ENCODE measurements at regions not wholly inside any gene's neighbourhood (a gene's known extent, or its start where the extent isn't known, plus 50 kb on each side); places are given as distances from the start of the nearest gene placed in this dataset.

DNA sequence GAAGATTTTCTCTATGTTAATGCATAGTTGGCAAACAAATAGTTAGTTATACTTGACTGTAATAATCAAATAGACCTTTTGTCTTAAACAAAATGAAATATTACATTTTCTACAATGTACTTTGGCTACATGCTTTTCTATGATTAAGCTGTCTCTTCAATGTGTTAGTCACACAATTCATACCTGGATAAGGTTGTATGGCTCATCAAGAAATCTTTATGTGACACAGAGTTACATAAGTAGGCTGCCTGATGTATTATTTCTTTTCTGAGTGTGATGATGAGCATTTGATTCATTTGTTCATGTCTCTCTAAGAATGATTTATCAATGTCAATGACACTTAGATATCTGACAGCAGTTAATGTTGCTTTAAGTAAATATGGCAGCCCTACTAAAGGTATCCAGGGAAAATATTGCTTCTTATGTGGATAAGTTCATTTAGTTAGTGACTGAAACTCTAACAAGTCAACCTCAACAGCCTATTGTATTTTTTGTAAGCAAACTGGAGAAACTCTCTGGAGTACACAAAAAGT, 157.4 kb upstream of the SOX2 start:
- CTCF ChIA-PET, result no interaction called here

GRCh38 chr3:181549266-181549665, 162.5 kb upstream of the SOX2 start:
- TF ChIP-seq GLI2 (tag by site-specific recombination; IDR thresholded peaks at IDR 0.05; ENCODE audit: borderline replicate concordance, low read depth) (no peak), ZNF112 (tag by site-specific recombination; IDR thresholded peaks at IDR 0.05) (no peak)
- TF ChIP-seq, protein P1, sequence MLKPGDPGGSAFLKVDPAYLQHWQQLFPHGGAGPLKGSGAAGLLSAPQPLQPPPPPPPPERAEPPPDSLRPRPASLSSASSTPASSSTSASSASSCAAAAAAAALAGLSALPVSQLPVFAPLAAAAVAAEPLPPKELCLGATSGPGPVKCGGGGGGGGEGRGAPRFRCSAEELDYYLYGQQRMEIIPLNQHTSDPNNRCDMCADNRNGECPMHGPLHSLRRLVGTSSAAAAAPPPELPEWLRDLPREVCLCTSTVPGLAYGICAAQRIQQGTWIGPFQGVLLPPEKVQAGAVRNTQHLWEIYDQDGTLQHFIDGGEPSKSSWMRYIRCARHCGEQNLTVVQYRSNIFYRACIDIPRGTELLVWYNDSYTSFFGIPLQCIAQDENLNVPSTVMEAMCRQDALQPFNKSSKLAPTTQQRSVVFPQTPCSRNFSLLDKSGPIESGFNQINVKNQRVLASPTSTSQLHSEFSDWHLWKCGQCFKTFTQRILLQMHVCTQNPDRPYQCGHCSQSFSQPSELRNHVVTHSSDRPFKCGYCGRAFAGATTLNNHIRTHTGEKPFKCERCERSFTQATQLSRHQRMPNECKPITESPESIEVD (tag by site-specific recombination; IDR thresholded peaks at IDR 0.05), result no peak
- Histone ChIP-seq H3K9me3 (ENCODE audit: control insufficient read depth, insufficient read depth, low read depth, low read length) (no peaks in the 10 kb centered on the region), H3K4me3 (ENCODE audit: low read depth, low read length) (no peak overlapping the region), H3K4me1 (ENCODE audit: control insufficient read depth, insufficient read depth, low read length) (no peaks in the 10 kb centered on the region), H3K27ac (ENCODE audit: extremely low read depth, low read depth, low read length) (no peak overlapping the region), H3K36me3 (ENCODE audit: control insufficient read depth in 2 of 2, insufficient read depth in 1 of 2, low read length in 2 of 2) (no peaks in the 10 kb centered on the region)
- ChIA-PET POLR2A (no interaction called here), CTCF (no interaction called here)

More for the DNA sequence above, 157.4 kb upstream of the SOX2 start:
- no peak overlapping the region for H3K4me3 ChIP-seq (ENCODE audit: low read depth, low read length)
- TF ChIP-seq ZNF394 (tag by site-specific recombination; IDR thresholded peaks at IDR 0.05; ENCODE audit: borderline replicate concordance) (no peak), ZNF530 (tag by site-specific recombination; IDR thresholded peaks at IDR 0.05; ENCODE audit: low read depth) (no peak), ZBTB6 (tag by site-specific recombination; IDR thresholded peaks at IDR 0.05) (no peak), ZNF449 (tag by site-specific recombination; IDR thresholded peaks at IDR 0.05) (no peak), TRIM28 (IDR thresholded peaks at IDR 0.05; ENCODE audit: borderline replicate concordance, low read length) (no peak), KLF7 (tag by site-specific recombination; IDR thresholded peaks at IDR 0.05; ENCODE audit: borderline replicate concordance) (no peak), ZNF785 (tag by site-specific recombination; IDR thresholded peaks at IDR 0.05) (no peak), ZNF777 (tag by site-specific recombination; IDR thresholded peaks at IDR 0.05; ENCODE audit: borderline replicate concordance) (no peak), KLF16 (tag by site-specific recombination; IDR thresholded peaks at IDR 0.05) (no peak), ZNF114 (tag by site-specific recombination; IDR thresholded peaks at IDR 0.05) (no peak)
- TF ChIP-seq, protein P2, sequence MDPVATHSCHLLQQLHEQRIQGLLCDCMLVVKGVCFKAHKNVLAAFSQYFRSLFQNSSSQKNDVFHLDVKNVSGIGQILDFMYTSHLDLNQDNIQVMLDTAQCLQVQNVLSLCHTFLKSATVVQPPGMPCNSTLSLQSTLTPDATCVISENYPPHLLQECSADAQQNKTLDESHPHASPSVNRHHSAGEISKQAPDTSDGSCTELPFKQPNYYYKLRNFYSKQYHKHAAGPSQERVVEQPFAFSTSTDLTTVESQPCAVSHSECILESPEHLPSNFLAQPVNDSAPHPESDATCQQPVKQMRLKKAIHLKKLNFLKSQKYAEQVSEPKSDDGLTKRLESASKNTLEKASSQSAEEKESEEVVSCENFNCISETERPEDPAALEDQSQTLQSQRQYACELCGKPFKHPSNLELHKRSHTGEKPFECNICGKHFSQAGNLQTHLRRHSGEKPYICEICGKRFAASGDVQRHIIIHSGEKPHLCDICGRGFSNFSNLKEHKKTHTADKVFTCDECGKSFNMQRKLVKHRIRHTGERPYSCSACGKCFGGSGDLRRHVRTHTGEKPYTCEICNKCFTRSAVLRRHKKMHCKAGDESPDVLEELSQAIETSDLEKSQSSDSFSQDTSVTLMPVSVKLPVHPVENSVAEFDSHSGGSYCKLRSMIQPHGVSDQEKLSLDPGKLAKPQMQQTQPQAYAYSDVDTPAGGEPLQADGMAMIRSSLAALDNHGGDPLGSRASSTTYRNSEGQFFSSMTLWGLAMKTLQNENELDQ (tag by site-specific recombination; IDR thresholded peaks at IDR 0.05; ENCODE audit: low read depth), result no peak
- TF ChIP-seq, protein P3, sequence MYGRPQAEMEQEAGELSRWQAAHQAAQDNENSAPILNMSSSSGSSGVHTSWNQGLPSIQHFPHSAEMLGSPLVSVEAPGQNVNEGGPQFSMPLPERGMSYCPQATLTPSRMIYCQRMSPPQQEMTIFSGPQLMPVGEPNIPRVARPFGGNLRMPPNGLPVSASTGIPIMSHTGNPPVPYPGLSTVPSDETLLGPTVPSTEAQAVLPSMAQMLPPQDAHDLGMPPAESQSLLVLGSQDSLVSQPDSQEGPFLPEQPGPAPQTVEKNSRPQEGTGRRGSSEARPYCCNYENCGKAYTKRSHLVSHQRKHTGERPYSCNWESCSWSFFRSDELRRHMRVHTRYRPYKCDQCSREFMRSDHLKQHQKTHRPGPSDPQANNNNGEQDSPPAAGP (tag by site-specific recombination; IDR thresholded peaks at IDR 0.05), result no peak
- no peak overlapping the region for H3K27ac ChIP-seq (ENCODE audit: extremely low read depth, low read depth, low read length)
- POLR2A ChIA-PET, result no interaction called here
- no peaks in the 10 kb centered on the region for H3K36me3 ChIP-seq (ENCODE audit: control insufficient read depth in 2 of 2, insufficient read depth in 1 of 2, low read length in 2 of 2)
- no peaks in the 10 kb centered on the region for H3K9me3 ChIP-seq (ENCODE audit: control insufficient read depth, insufficient read depth, low read depth, low read length)
- no peaks in the 10 kb centered on the region; the same call in 1 of the 2 replicates for H3K4me1 ChIP-seq (ENCODE audit: control insufficient read depth, insufficient read depth, low read length)

Data from HEK293 (cell line).